Trophoblast cell (in vitro differentiated cells and primary cell): ENCODE measurements at regions not wholly inside any gene's neighbourhood (a gene's known extent, or its start where the extent isn't known, plus 50 kb on each side); places are given as distances from the start of the nearest gene placed in this dataset.
"Not testable (repeated sequence)": the region's sequence is repeated elsewhere in the genome, so short reads cannot be mapped to it uniquely, and the experiment has no call there.

Experiments used
- DNase-seq, 2 donors: peaks; one replicate each; pipeline ENCODE4 v3.0.0-alpha.2; 2016
- H2AFZ ChIP-seq: 2 replicates; pipeline ENCODE4 v1.6.1; 2013; ENCODE audit warnings: low read length, moderate library complexity, mild to moderate bottlenecking; ENCODE audit not compliant: insufficient read depth, poor library complexity
- H2AK5ac ChIP-seq: 2 replicates; pipeline ENCODE4 v1.6.1; 2013; ENCODE audit warnings: mild to moderate bottlenecking, low read length
- H2BK120ac ChIP-seq: 2 replicates; pipeline ENCODE4 v1.6.1; 2013; ENCODE audit warnings: low read length, mild to moderate bottlenecking, moderate library complexity; ENCODE audit not compliant: insufficient read depth, poor library complexity
- H2BK12ac ChIP-seq: 2 replicates; pipeline ENCODE4 v1.6.1; 2013; ENCODE audit warnings: mild to moderate bottlenecking, low read length, moderate library complexity
- H2BK5ac ChIP-seq: 2 replicates; pipeline ENCODE4 v1.6.1; 2013; ENCODE audit warnings: low read length, low read depth, moderate library complexity, mild to moderate bottlenecking; ENCODE audit not compliant: poor library complexity
- H3K14ac ChIP-seq: 2 replicates; pipeline ENCODE4 v1.6.1; 2013; ENCODE audit warnings: mild to moderate bottlenecking, low read length
- H3K18ac ChIP-seq: 2 replicates; pipeline ENCODE4 v1.6.1; 2013; ENCODE audit warnings: mild to moderate bottlenecking, low read length
- H3K23ac ChIP-seq: 2 replicates; pipeline ENCODE4 v1.6.1; 2013; ENCODE audit warnings: low read length
- H3K27ac ChIP-seq: 2 replicates; pipeline ENCODE4 v1.5.1; 2013; ENCODE audit warnings: low read depth, mild to moderate bottlenecking, inconsistent platforms, low read length, moderate library complexity
- H3K27me3 ChIP-seq: 2 replicates; pipeline ENCODE4 v1.6.1; 2013; ENCODE audit warnings: inconsistent platforms, mild to moderate bottlenecking, low read length, moderate library complexity; ENCODE audit not compliant: insufficient read depth
- H3K36me3 ChIP-seq, 2 experiments: 1 replicate in 1 of 2; 2 replicates in 1 of 2; pipeline ENCODE4 v1.6.1; 2013; ENCODE audit warnings: low read length in 2 of 2, mild to moderate bottlenecking in 2 of 2, moderate library complexity in 1 of 2; ENCODE audit not compliant: insufficient read depth in 2 of 2, control insufficient read depth in 1 of 2
- H3K4ac ChIP-seq: 2 replicates; pipeline ENCODE4 v1.6.1; 2013; ENCODE audit warnings: low read depth, mild to moderate bottlenecking, low read length, moderate library complexity
- H3K4me1 ChIP-seq, 2 experiments: 1 replicate in 1 of 2; 2 replicates in 1 of 2; pipeline ENCODE4 v1.6.1; 2013; ENCODE audit warnings: low read length in 2 of 2, mild to moderate bottlenecking in 2 of 2, moderate library complexity in 1 of 2; ENCODE audit not compliant: insufficient read depth in 2 of 2, control insufficient read depth in 1 of 2
- H3K4me2 ChIP-seq: 2 replicates; pipeline ENCODE4 v1.6.1; 2013; ENCODE audit warnings: inconsistent platforms, mild to moderate bottlenecking, low read length, moderate library complexity
- H3K4me3 ChIP-seq: 2 replicates; pipeline ENCODE4 v1.5.1; 2013; ENCODE audit warnings: mild to moderate bottlenecking, low read depth, low read length, inconsistent platforms
- H3K79me1 ChIP-seq: one replicate; pipeline ENCODE4 v1.6.1; 2013; ENCODE audit warnings: low read length
- H3K79me2 ChIP-seq: 2 replicates; pipeline ENCODE4 v1.6.1; 2013; ENCODE audit warnings: low read length, mild to moderate bottlenecking; ENCODE audit not compliant: control insufficient read depth, insufficient read depth, poor library complexity
- H3K9ac ChIP-seq: 2 replicates; pipeline ENCODE4 v1.6.1; 2013; ENCODE audit warnings: mild to moderate bottlenecking, low read length
- H3K9me3 ChIP-seq: 2 replicates; pipeline ENCODE4 v1.6.1; 2013; ENCODE audit warnings: low read depth, mild to moderate bottlenecking, control low read depth, inconsistent platforms, low read length; ENCODE audit not compliant: insufficient read depth
- H4K12ac ChIP-seq: 2 replicates; pipeline ENCODE4 v1.6.1; 2013; ENCODE audit warnings: low read depth, mild to moderate bottlenecking, low read length, moderate library complexity
- H4K8ac ChIP-seq: 2 replicates; pipeline ENCODE4 v1.6.1; 2013; ENCODE audit warnings: low read depth, mild to moderate bottlenecking, low read length, moderate library complexity
- H4K91ac ChIP-seq: one replicate; pipeline ENCODE4 v1.6.1; 2013; ENCODE audit warnings: low read depth, mild to moderate bottlenecking, low read length, moderate library complexity
- WGBS: extraction: QIAGEN DNeasy Blood & Tissue Kit; methylation state at CpG from one replicate; pipeline ENCODE4 v1.1.7; 2013; ENCODE audit warnings: missing lambda C conversion rate; ENCODE audit not compliant: insufficient read length, insufficient coverage; ENCODE audit errors: extremely low coverage; 5-methylcytosine and 5-hydroxymethylcytosine counted together

- H3K23ac ChIP-seq, H2BK5ac ChIP-seq, H3K9me3 ChIP-seq, H3K4me3 ChIP-seq, H3K79me2 ChIP-seq, H3K14ac ChIP-seq, H3K9ac ChIP-seq, H2AFZ ChIP-seq, DNase-seq, H4K12ac ChIP-seq, H3K4me2 ChIP-seq, H4K8ac ChIP-seq, H2AK5ac ChIP-seq, H3K79me1 ChIP-seq, H3K27ac ChIP-seq, H3K4me1 ChIP-seq, H2BK120ac ChIP-seq, H3K27me3 ChIP-seq, H4K91ac ChIP-seq, H2BK12ac ChIP-seq, H3K36me3 ChIP-seq, H3K4ac ChIP-seq, H3K18ac ChIP-seq: not testable (repeated sequence)
- WGBS = no CpG with 5 or more reads among the region's 7 CpGs
Observed at GRCh38 chrX:76924616-76925015, 497.1 kb downstream of the MAGEE1 start.

GRCh38 chrX:76931518-76931917 is 504.0 kb downstream of the MAGEE1 start:
- Histone ChIP-seq H4K12ac (no peak overlapping the region), H3K27ac (no peak overlapping the region), H4K8ac (no peak overlapping the region), H3K79me2 (no peaks in the 10 kb centered on the region), H2AK5ac (no peak overlapping the region), H2AFZ (no peak overlapping the region), H3K4me2 (no peak overlapping the region), H3K4me3 (no peak overlapping the region), H3K4ac (no peak overlapping the region), H4K91ac (no peak overlapping the region), H3K79me1 (no peaks in the 10 kb centered on the region), H3K14ac (no peak overlapping the region), H3K9ac (no peak overlapping the region), H3K9me3 (no peaks in the 10 kb centered on the region), H3K18ac (no peak overlapping the region), H3K36me3 (no peaks in the 10 kb centered on the region), H3K23ac (no peak overlapping the region), H3K27me3 (no peaks in the 10 kb centered on the region), H2BK5ac (no peak overlapping the region), H2BK12ac (no peak overlapping the region), H2BK120ac (no peak overlapping the region), H3K4me1 (no peaks in the 10 kb centered on the region)
- no peak for DNase-seq
- no CpG with 5 or more reads among the region's 6 CpGs for WGBS

- no peaks in the 10 kb centered on the region for H3K79me1 ChIP-seq
- H3K36me3 ChIP-seq = no peaks in the 10 kb centered on the region
- no peak overlapping the region for H2AK5ac ChIP-seq
- no peak overlapping the region for H3K4me3 ChIP-seq
- DNase-seq = no peak
- no peak overlapping the region for H2BK12ac ChIP-seq
- H2AFZ ChIP-seq = no peak overlapping the region
- peaks cover 4% of the 10 kb centered on the region for H3K9me3 ChIP-seq
- no peak overlapping the region for H2BK120ac ChIP-seq
- no peak overlapping the region for H3K27ac ChIP-seq
- no peaks in the 10 kb centered on the region for H3K27me3 ChIP-seq
- H2BK5ac ChIP-seq = no peak overlapping the region
- H3K79me2 ChIP-seq = no peaks in the 10 kb centered on the region
- H4K8ac ChIP-seq = no peak overlapping the region
- no peaks in the 10 kb centered on the region for H3K4me1 ChIP-seq
- H4K91ac ChIP-seq = no peak overlapping the region
- H3K18ac ChIP-seq = no peak overlapping the region
- H3K4ac ChIP-seq = no peak overlapping the region
- H3K9ac ChIP-seq = no peak overlapping the region
- no peak overlapping the region for H3K4me2 ChIP-seq
- no peak overlapping the region for H3K14ac ChIP-seq
- no peak overlapping the region for H4K12ac ChIP-seq
- H3K23ac ChIP-seq = no peak overlapping the region
- no CpG with 5 or more reads among the region's 1 CpG for WGBS
Observed at GRCh38 chrX:76957485-76957884, 489.7 kb upstream of the FGF16 start.

- H3K27ac ChIP-seq = no peak overlapping the region
- H3K4ac ChIP-seq = no peak overlapping the region
- no CpG with 5 or more reads among the region's 1 CpG for WGBS
- H3K79me1 ChIP-seq = no peaks in the 10 kb centered on the region
- no peaks in the 10 kb centered on the region for H3K36me3 ChIP-seq
- H3K27me3 ChIP-seq = no peaks in the 10 kb centered on the region
- no peak overlapping the region for H3K4me2 ChIP-seq
- DNase-seq = no peak
- H3K4me3 ChIP-seq = no peak overlapping the region
- no peak overlapping the region for H3K23ac ChIP-seq
- H2BK120ac ChIP-seq = no peak overlapping the region
- H2AFZ ChIP-seq = no peak overlapping the region
- no peak overlapping the region for H2AK5ac ChIP-seq
- H4K91ac ChIP-seq = no peak overlapping the region
- no peak overlapping the region for H2BK12ac ChIP-seq
- no peak overlapping the region for H3K9ac ChIP-seq
- H4K12ac ChIP-seq = no peak overlapping the region
- no peak overlapping the region for H4K8ac ChIP-seq
- H3K14ac ChIP-seq = no peak overlapping the region
- no peaks in the 10 kb centered on the region for H3K79me2 ChIP-seq
- no peak overlapping the region for H2BK5ac ChIP-seq
- no peaks in the 10 kb centered on the region for H3K4me1 ChIP-seq
- no peaks in the 10 kb centered on the region for H3K9me3 ChIP-seq
- no peak overlapping the region for H3K18ac ChIP-seq
Observed at GRCh38 chrX:76971393-76972376, 475.5 kb upstream of the FGF16 start.
